IMR-90 (cell line): ENCODE measurements at regions not wholly inside any gene's neighbourhood (a gene's known extent, or its start where the extent isn't known, plus 50 kb on each side); places are given as distances from the start of the nearest gene placed in this dataset.

Experiments used
- ATAC-seq: fragments of 200-7000 bp; cut with Tn5 transposase; 2 replicates; pipeline ENCODE4 v1.9.1; 2020; ENCODE audit warnings: low read depth, mild to moderate bottlenecking, moderate library complexity
- BruUV-seq: library from RNA; stranded (reverse); fragments of 400-500 nt; replicated peaks from 2 replicates; lab custom pipeline; 2021; lab: Mats Ljungman, UMichigan
- CTCF ChIA-PET: fragments of 300-600 bp; formaldehyde crosslinking; extraction: SDS; loops from one replicate; lab custom pipeline; 2021; ENCODE audit warnings: antibody characterized with exemption; lab: Yijun Ruan, JAX
- POLR2A ChIA-PET: fragments of 300-600 bp; sonication (Branson Sonifier 250); formaldehyde crosslinking; loops from one replicate; lab custom pipeline; 2022; ENCODE audit warnings: antibody characterized with exemption; ENCODE audit not compliant: unreplicated experiment; lab: Charles Lee
- DNase-seq: peaks from one replicate; pipeline ENCODE4 v3.0.0; 2013
- H2AFZ ChIP-seq: replicated peaks from 2 replicates; pipeline ENCODE3; 2013; ENCODE audit warnings: low read length, mild to moderate bottlenecking; ENCODE audit not compliant: poor library complexity
- H2AK5ac ChIP-seq: 2 replicates; pipeline ENCODE4 v1.6.1; 2013; ENCODE audit warnings: low read depth, low read length, inconsistent platforms
- H2AK9ac ChIP-seq: replicated peaks from 2 replicates; pipeline ENCODE3; 2013; ENCODE audit warnings: mild to moderate bottlenecking, low read depth, low read length, moderate library complexity; ENCODE audit not compliant: poor library complexity
- H2BK120ac ChIP-seq: 2 replicates; pipeline ENCODE4 v1.6.1; 2013; ENCODE audit warnings: low read depth, low read length, inconsistent platforms
- H2BK15ac ChIP-seq: 3 replicates; pipeline ENCODE4 v1.6.1; 2013; ENCODE audit warnings: low read depth, low read length, inconsistent platforms
- H2BK20ac ChIP-seq: 2 replicates; pipeline ENCODE4 v1.6.1; 2013; ENCODE audit warnings: low read depth, mild to moderate bottlenecking, inconsistent platforms, low read length, moderate library complexity
- H2BK5ac ChIP-seq: 2 replicates; pipeline ENCODE4 v1.6.1; 2013; ENCODE audit warnings: mild to moderate bottlenecking, low read depth, low read length, inconsistent platforms; ENCODE audit not compliant: poor library complexity, severe bottlenecking
- H3K14ac ChIP-seq: replicated peaks from 2 replicates; pipeline ENCODE4 v1.6.1; 2013; ENCODE audit warnings: low read depth, low read length, inconsistent platforms
- H3K18ac ChIP-seq: 2 replicates; pipeline ENCODE4 v1.6.1; 2013; ENCODE audit warnings: low read depth, low read length, control low read depth
- H3K23ac ChIP-seq: 2 replicates; pipeline ENCODE4 v1.6.1; 2013; ENCODE audit warnings: low read depth, low read length, inconsistent platforms
- H3K27ac ChIP-seq: 2 replicates; pipeline ENCODE4 v1.5.1; 2013; ENCODE audit warnings: mild to moderate bottlenecking, control low read depth, low read length; ENCODE audit not compliant: insufficient read depth
- H3K27me3 ChIP-seq: 2 replicates; pipeline ENCODE4 v1.6.1; 2013; ENCODE audit warnings: low read length; ENCODE audit not compliant: control insufficient read depth, insufficient read depth
- H3K36me3 ChIP-seq: 2 replicates; pipeline ENCODE4 v1.6.1; 2013; ENCODE audit warnings: low read length, mixed read lengths; ENCODE audit not compliant: control insufficient read depth, insufficient read depth
- H3K4ac ChIP-seq: 2 replicates; pipeline ENCODE4 v1.6.1; 2013; ENCODE audit warnings: low read depth, low read length, inconsistent platforms
- H3K4me1 ChIP-seq: 2 replicates; pipeline ENCODE4 v1.6.1; 2013; ENCODE audit warnings: low read length, mixed read lengths; ENCODE audit not compliant: control insufficient read depth, insufficient read depth
- H3K4me2 ChIP-seq: 2 replicates; pipeline ENCODE4 v1.6.1; 2013; ENCODE audit warnings: low read depth, mild to moderate bottlenecking, control low read depth, low read length, moderate library complexity
- H3K4me3 ChIP-seq: 2 replicates; pipeline ENCODE4 v1.5.1; 2013; ENCODE audit warnings: low read depth, mild to moderate bottlenecking, control low read depth, low read length, moderate library complexity; ENCODE audit not compliant: insufficient read depth
- H3K56ac ChIP-seq: 2 replicates; pipeline ENCODE4 v1.6.1; 2013; ENCODE audit warnings: low read length, inconsistent platforms; ENCODE audit not compliant: insufficient read depth; ENCODE audit errors: extremely low read depth
- H3K79me1 ChIP-seq, 2 experiments: 2 replicates each; pipeline ENCODE4 v1.6.1; 2013; ENCODE audit warnings: low read length in 2 of 2, inconsistent platforms in 1 of 2, low read depth in 1 of 2
- H3K9ac ChIP-seq: 2 replicates; pipeline ENCODE4 v1.6.1; 2013; ENCODE audit warnings: low read depth, low read length, control low read depth
- H3K9me1 ChIP-seq: 2 replicates; pipeline ENCODE4 v1.6.1; 2013; ENCODE audit warnings: low read length, inconsistent platforms; ENCODE audit not compliant: insufficient read depth
- H3K9me3 ChIP-seq: 2 replicates; pipeline ENCODE4 v1.6.1; 2013; ENCODE audit warnings: low read length; ENCODE audit not compliant: control insufficient read depth, insufficient read depth
- H4K20me1 ChIP-seq: 2 replicates; pipeline ENCODE4 v1.6.1; 2013; ENCODE audit warnings: low read length, inconsistent platforms; ENCODE audit not compliant: insufficient read depth
- H4K5ac ChIP-seq: 2 replicates; pipeline ENCODE4 v1.6.1; 2013; ENCODE audit warnings: mild to moderate bottlenecking, low read depth, low read length, control low read depth
- H4K8ac ChIP-seq, 2 experiments: 2 replicates each; pipeline ENCODE4 v1.6.1; 2013; ENCODE audit warnings: low read depth in 2 of 2, low read length in 2 of 2, control low read depth in 1 of 2, inconsistent platforms in 1 of 2
- H4K91ac ChIP-seq: 2 replicates; pipeline ENCODE4 v1.6.1; 2013; ENCODE audit warnings: low read depth, low read length, inconsistent platforms; ENCODE audit not compliant: insufficient read depth
- BHLHE40 ChIP-seq: fragments of 150-350 bp; IDR thresholded peaks from 2 replicates; pipeline ENCODE4 v1.6.1; 2016; ENCODE audit warnings: mild to moderate bottlenecking, low read depth, low read length
- CHD1 ChIP-seq: IDR thresholded peaks from 2 replicates; pipeline ENCODE4 v1.6.1; 2012; ENCODE audit warnings: low read depth, low read length, improper control_type of control experiment
- ELK1 ChIP-seq: fragments of 150-350 bp; IDR thresholded peaks from 2 replicates; pipeline ENCODE4 v1.6.1; 2016; ENCODE audit warnings: low read depth, mild to moderate bottlenecking, low read length, moderate library complexity, borderline replicate concordance
- FOS ChIP-seq: fragments of 150-350 bp; IDR thresholded peaks from 2 replicates; pipeline ENCODE4 v1.6.1; 2016; ENCODE audit warnings: low read depth, low read length
- MAFK ChIP-seq: IDR thresholded peaks from 2 replicates; pipeline ENCODE4 v1.6.1; 2012; ENCODE audit warnings: low read depth, low read length, improper control_type of control experiment
- MAZ ChIP-seq: IDR thresholded peaks from 2 replicates; pipeline ENCODE4 v1.6.1; 2012; ENCODE audit warnings: low read depth, mild to moderate bottlenecking, low read length, improper control_type of control experiment, moderate library complexity, borderline replicate concordance
- MXI1 ChIP-seq: IDR thresholded peaks from 2 replicates; pipeline ENCODE4 v1.6.1; 2012; ENCODE audit warnings: low read depth, mild to moderate bottlenecking, low read length, moderate library complexity, borderline replicate concordance
- NFE2L2 ChIP-seq: fragments of 150-350 bp; IDR thresholded peaks from 2 replicates; pipeline ENCODE4 v1.6.1; 2016; ENCODE audit warnings: low read depth, mild to moderate bottlenecking, low read length
- POLR2A ChIP-seq: IDR thresholded peaks from 2 replicates; pipeline ENCODE4 v1.6.1; 2012; ENCODE audit warnings: mild to moderate bottlenecking, low read depth, low read length
- RAD21 ChIP-seq: IDR thresholded peaks from 2 replicates; pipeline ENCODE4 v1.6.1; 2012; ENCODE audit warnings: low read length, improper control_type of control experiment
- RCOR1 ChIP-seq: IDR thresholded peaks from 2 replicates; pipeline ENCODE4 v1.6.1; 2012; ENCODE audit warnings: mild to moderate bottlenecking, low read length, improper control_type of control experiment; ENCODE audit not compliant: insufficient replicate concordance
- RFX5 ChIP-seq: IDR thresholded peaks from 2 replicates; pipeline ENCODE4 v1.8.0; 2012; ENCODE audit warnings: low read depth, mild to moderate bottlenecking, low read length, moderate library complexity
- SMC3 ChIP-seq: fragments of 150-350 bp; IDR thresholded peaks from 2 replicates; pipeline ENCODE4 v1.6.1; 2016; ENCODE audit warnings: low read depth, mild to moderate bottlenecking, antibody characterized with exemption, low read length, moderate library complexity
- WGBS, 2 experiments: methylation state at CpG; one replicate each; pipeline versions ENCODE4 v1.1.5 to v1.1.7; 2013; ENCODE audit warnings: missing lambda C conversion rate in 2 of 2; ENCODE audit not compliant: insufficient read length in 1 of 2; ENCODE audit errors: extremely low coverage in 2 of 2; 5-methylcytosine and 5-hydroxymethylcytosine counted together
- dilution Hi-C: fragments of 300-500 bp; cut with HindIII; formaldehyde crosslinking; loops from one replicate; pipeline ENCODE4 v1.14.3; 2018; ENCODE audit warnings: low sequenced_read_pairs; ENCODE audit not compliant: unreplicated experiment
- in situ Hi-C: fragments of 300-500 bp; cut with MboI; formaldehyde crosslinking; loops from 3 replicates; pipeline ENCODE4 v1.14.3; 2019; ENCODE audit warnings: low sequenced_read_pairs, inconsistent platforms, mixed read lengths
- intact Hi-C: fragments of 100-400 bp; cut with micrococcal nuclease; formaldehyde crosslinking; loops from 2 replicates; pipeline ENCODE4 v1.10.0; 2022

GRCh38 chr9:99694393-99694792 is 127.3 kb upstream of the NR4A3 start:
- no peak overlapping the region for H3K27ac ChIP-seq
- H3K27me3 ChIP-seq: peaks cover 9% of the 10 kb centered on the region
- no peaks in the 10 kb centered on the region for H3K9me1 ChIP-seq
- H2BK120ac ChIP-seq: no peak overlapping the region
- no peaks in the 10 kb centered on the region for H3K4me1 ChIP-seq
- no peaks in the 10 kb centered on the region for H3K9me3 ChIP-seq
- no peak overlapping the region for H3K4me2 ChIP-seq
- H2AFZ ChIP-seq: no peak overlapping the region
- no peak overlapping the region for H2BK20ac ChIP-seq
- H2BK15ac ChIP-seq: no peak overlapping the region
- no peak overlapping the region for H3K4me3 ChIP-seq
- H4K8ac ChIP-seq: no peak overlapping the region
- no peak overlapping the region for H3K23ac ChIP-seq
- H2BK5ac ChIP-seq: no peak overlapping the region
- H3K4ac ChIP-seq: no peak overlapping the region
- no peak overlapping the region for H3K14ac ChIP-seq
- H3K56ac ChIP-seq: no peak overlapping the region
- dilution Hi-C loops: no loop called here
- H3K18ac ChIP-seq: no peak overlapping the region
- H3K36me3 ChIP-seq: no peaks in the 10 kb centered on the region
- intact Hi-C loops: loop anchor here (5.0 kb wide), 1 partner anchor 47 kb away; no protein-coding TSS in a partner anchor
- H4K91ac ChIP-seq: no peak overlapping the region
- H2AK5ac ChIP-seq: no peak overlapping the region
- CTCF ChIA-PET: interaction anchor here (0.5 kb wide), 1 partner anchor 14 kb away, joined by 3 read pairs; no protein-coding TSS in a partner anchor
- WGBS, 2 experiments: no CpG with 5 or more reads among the region's 1 CpG
- ATAC-seq: no peak
- no peak for TF ChIP-seq NFE2L2
- no peak for TF ChIP-seq RCOR1
- no peak for TF ChIP-seq ELK1
- TF ChIP-seq MAZ: no peak
- no peak for TF ChIP-seq FOS
- TF ChIP-seq POLR2A: no peak
- no peak for TF ChIP-seq MXI1
- no peak for TF ChIP-seq RAD21
- no peak for TF ChIP-seq RFX5
- TF ChIP-seq CHD1: no peak
- no peak for TF ChIP-seq SMC3
- TF ChIP-seq MAFK: no peak
- TF ChIP-seq BHLHE40: no peak
- in situ Hi-C loops: no loop called here
- H3K79me1 ChIP-seq: no peaks in the 10 kb centered on the region
- H4K5ac ChIP-seq: no peak overlapping the region
- no peak overlapping the region for H2AK9ac ChIP-seq
- H4K20me1 ChIP-seq: no peaks in the 10 kb centered on the region
- no TSS peak for BruUV-seq
- POLR2A ChIA-PET: no interaction called here
- no peak for DNase-seq
- no peak overlapping the region for H3K9ac ChIP-seq
